Hepatocyte (in vitro differentiated cells): ENCODE measurements at regions not wholly inside any gene's neighbourhood (a gene's known extent, or its start where the extent isn't known, plus 50 kb on each side); places are given as distances from the start of the nearest gene placed in this dataset.

ENCODE experiments used
- EZH2phosphoT487 ChIP-seq: fragments of 200-600 bp; sonication (generic); IDR thresholded peaks from one replicate; pipeline ENCODE4 v1.6.1; 2018; ENCODE audit warnings: antibody characterized with exemption, mild to moderate bottlenecking, low read depth, moderate library complexity; ENCODE audit not compliant: unreplicated experiment, severe bottlenecking
- TF ChIP-seq, protein P1 (sequence below): fragments of 200-600 bp; sonication (generic); IDR thresholded peaks from 2 replicates; pipeline ENCODE4 v1.5.1; 2016; ENCODE audit warnings: antibody characterized with exemption, mild to moderate bottlenecking; ENCODE audit not compliant: poor library complexity

DNA sequence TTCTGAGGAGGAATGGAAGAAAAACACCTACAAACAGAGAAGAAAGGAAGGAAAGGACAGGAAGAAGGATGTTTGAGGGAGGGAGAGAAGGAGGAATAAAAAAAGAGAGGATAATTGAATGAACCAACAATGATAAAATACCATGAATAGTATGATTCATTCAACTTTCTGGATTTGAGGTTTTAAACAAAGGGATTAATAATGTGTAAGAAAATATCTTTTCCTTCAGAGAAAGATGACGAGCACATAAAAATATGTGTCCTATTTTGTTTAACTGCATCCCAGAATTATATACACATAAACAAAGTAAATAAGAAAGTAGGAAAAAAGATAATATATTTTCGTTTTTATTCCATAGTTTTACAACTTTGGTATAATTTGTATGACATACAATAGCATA lies 1380.4 kb downstream of the STIM2 start:
- TF ChIP-seq, protein P1, sequence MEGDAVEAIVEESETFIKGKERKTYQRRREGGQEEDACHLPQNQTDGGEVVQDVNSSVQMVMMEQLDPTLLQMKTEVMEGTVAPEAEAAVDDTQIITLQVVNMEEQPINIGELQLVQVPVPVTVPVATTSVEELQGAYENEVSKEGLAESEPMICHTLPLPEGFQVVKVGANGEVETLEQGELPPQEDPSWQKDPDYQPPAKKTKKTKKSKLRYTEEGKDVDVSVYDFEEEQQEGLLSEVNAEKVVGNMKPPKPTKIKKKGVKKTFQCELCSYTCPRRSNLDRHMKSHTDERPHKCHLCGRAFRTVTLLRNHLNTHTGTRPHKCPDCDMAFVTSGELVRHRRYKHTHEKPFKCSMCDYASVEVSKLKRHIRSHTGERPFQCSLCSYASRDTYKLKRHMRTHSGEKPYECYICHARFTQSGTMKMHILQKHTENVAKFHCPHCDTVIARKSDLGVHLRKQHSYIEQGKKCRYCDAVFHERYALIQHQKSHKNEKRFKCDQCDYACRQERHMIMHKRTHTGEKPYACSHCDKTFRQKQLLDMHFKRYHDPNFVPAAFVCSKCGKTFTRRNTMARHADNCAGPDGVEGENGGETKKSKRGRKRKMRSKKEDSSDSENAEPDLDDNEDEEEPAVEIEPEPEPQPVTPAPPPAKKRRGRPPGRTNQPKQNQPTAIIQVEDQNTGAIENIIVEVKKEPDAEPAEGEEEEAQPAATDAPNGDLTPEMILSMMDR, result no peak
- no peak for TF ChIP-seq EZH2phosphoT487
